PC-3 (cell line): ENCODE measurements at regions not wholly inside any gene's neighbourhood (a gene's known extent, or its start where the extent isn't known, plus 50 kb on each side); places are given as distances from the start of the nearest gene placed in this dataset.

Experiments
- ATAC-seq: fragments of 200-7000 bp; cut with Tn5 transposase; 2 replicates; pipeline ENCODE4 v1.9.1; 2020; ENCODE audit warnings: mild to moderate bottlenecking, moderate library complexity
- BruUV-seq: library from RNA; stranded (reverse); fragments of 400-500 nt; replicated peaks from 2 replicates; lab custom pipeline; 2021; lab: Mats Ljungman, UMichigan
- CTCF ChIA-PET: fragments of 300-600 bp; sonication (Branson Sonifier 250); formaldehyde crosslinking; loops from one replicate; lab custom pipeline; 2022; ENCODE audit warnings: antibody characterized with exemption; lab: Charles Lee
- POLR2A ChIA-PET: fragments of 300-600 bp; sonication (Branson Sonifier 250); formaldehyde crosslinking; loops from one replicate; lab custom pipeline; 2022; ENCODE audit warnings: antibody characterized with exemption; ENCODE audit not compliant: unreplicated experiment; lab: Charles Lee
- DNase-seq: peaks from one replicate; pipeline ENCODE4 v3.0.0-alpha.2; 2015
- H2AFZ ChIP-seq: fragments of 300-600 bp; sonication (generic); 2 replicates; pipeline ENCODE4 v1.6.0; 2016; ENCODE audit warnings: antibody characterized with exemption, low read length
- H3F3A ChIP-seq: fragments of 300-600 bp; sonication (generic); one replicate; pipeline ENCODE4 v1.6.0; 2017; ENCODE audit warnings: antibody characterized with exemption, low read length, control low read depth, mild to moderate bottlenecking; ENCODE audit not compliant: unreplicated experiment
- H3K27ac ChIP-seq: fragments of 300-600 bp; sonication (generic); 2 replicates; pipeline ENCODE4 v1.5.1; 2016; ENCODE audit warnings: mild to moderate bottlenecking, low read length
- H3K27me3 ChIP-seq: fragments of 300-600 bp; sonication (generic); 2 replicates; pipeline ENCODE4 v1.6.1; 2016; ENCODE audit warnings: low read length, mixed read lengths
- H3K36me3 ChIP-seq: fragments of 300-600 bp; sonication (generic); 2 replicates; pipeline ENCODE4 v1.6.1; 2016; ENCODE audit warnings: low read depth, mixed run types, low read length, mixed read lengths
- H3K4me1 ChIP-seq: fragments of 300-600 bp; sonication (generic); 2 replicates; pipeline ENCODE4 v1.5.1; 2016; ENCODE audit warnings: low read length; ENCODE audit not compliant: insufficient read depth
- H3K4me2 ChIP-seq: fragments of 300-600 bp; sonication (generic); 2 replicates; pipeline ENCODE4 v1.6.0; 2016; ENCODE audit warnings: low read length
- H3K4me3 ChIP-seq: fragments of 300-600 bp; sonication (generic); 2 replicates; pipeline ENCODE4 v1.5.1; 2016; ENCODE audit warnings: mild to moderate bottlenecking, low read length, mixed read lengths
- H3K79me2 ChIP-seq: fragments of 300-600 bp; sonication (generic); 2 replicates; pipeline ENCODE4 v1.6.1; 2017; ENCODE audit warnings: low read length, mixed read lengths
- H3K9ac ChIP-seq: fragments of 300-600 bp; sonication (generic); 2 replicates; pipeline ENCODE4 v1.6.0; 2016; ENCODE audit warnings: mild to moderate bottlenecking, low read length
- H3K9me2 ChIP-seq: fragments of 300-600 bp; sonication (generic); replicated peaks from 2 replicates; pipeline ENCODE4 v1.6.1; 2016; ENCODE audit warnings: mixed run types, low read length, mixed read lengths
- H3K9me3 ChIP-seq: fragments of 300-600 bp; sonication (generic); 2 replicates; pipeline ENCODE4 v1.6.1; 2016; ENCODE audit warnings: low read length, mixed read lengths
- H4K20me1 ChIP-seq: fragments of 300-600 bp; sonication (generic); 2 replicates; pipeline ENCODE4 v1.6.1; 2016; ENCODE audit warnings: low read length, mixed read lengths
- EZH2 ChIP-seq: fragments of 300-600 bp; sonication (generic); IDR thresholded peaks from one replicate; pipeline ENCODE4 v1.6.1; 2017; ENCODE audit warnings: antibody characterized with exemption, mild to moderate bottlenecking, low read length; ENCODE audit not compliant: unreplicated experiment
- EZH2phosphoT487 ChIP-seq: fragments of 300-600 bp; sonication (generic); IDR thresholded peaks from 2 replicates; pipeline ENCODE4 v1.6.1; 2018; ENCODE audit warnings: mild to moderate bottlenecking, antibody characterized with exemption, low read length, borderline replicate concordance
- intact Hi-C: fragments of 100-400 bp; cut with micrococcal nuclease; formaldehyde crosslinking; loops from 2 replicates; pipeline ENCODE4 v1.9.0; 2023
- TF ChIP-seq, protein P1 (sequence below): fragments of 300-600 bp; sonication (generic); conservative IDR thresholded peaks from 2 replicates; pipeline ENCODE4 v1.5.1; 2017; ENCODE audit warnings: antibody characterized with exemption, low read depth, mild to moderate bottlenecking, low read length

DNA sequence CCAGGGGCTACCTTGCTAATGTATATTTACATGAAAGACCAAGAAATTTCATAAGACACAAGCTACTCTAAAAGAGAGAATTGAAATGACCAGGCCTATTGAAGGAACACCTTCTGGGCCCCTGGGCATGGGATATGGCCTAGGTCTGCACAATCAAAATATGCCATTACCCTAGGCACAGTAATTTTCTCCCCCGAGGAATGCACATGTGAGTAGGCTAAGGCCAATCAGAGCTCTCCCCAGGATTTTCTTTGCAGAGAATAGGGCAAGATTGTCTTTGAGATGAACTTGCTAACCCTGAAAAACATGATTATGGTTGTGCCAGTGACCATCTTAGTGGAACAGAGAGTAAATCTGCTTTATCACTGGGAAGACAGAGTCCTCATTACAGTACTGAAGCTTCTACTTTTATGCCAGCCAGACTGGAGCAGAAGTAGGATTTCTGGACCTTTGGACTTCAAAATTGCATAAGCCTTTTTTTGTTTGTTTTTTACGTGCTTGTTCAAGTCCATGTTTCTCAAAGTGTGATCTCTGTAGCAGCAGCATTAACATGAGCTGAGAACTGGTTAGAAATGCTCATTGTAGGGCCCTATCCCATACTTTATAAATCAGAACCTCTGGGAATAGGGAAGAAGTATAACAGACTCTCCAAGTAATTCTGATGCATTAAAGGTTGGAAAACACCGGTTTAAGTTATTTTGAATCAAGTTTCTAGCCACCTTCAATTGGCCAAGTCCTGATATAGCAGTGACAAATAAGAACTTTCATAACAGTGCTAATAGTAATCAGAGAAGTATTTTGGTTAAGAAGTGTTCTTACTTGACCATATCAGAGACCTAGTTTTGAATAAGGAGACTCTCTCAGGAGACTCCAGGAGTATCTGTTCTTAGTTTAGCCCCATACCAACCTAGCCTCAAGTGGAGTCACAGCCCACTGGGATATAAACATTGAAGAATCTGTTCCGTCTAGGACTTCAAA, 112.9 kb downstream of the LMO3 start:
- BruUV-seq = no TSS peak
- H3K9me3 ChIP-seq = no peaks in the 10 kb centered on the region
- H3K27ac ChIP-seq = no peak overlapping the region
- no peak overlapping the region for H3K4me2 ChIP-seq
- CTCF ChIA-PET = no interaction called here
- no peak overlapping the region for H3K4me3 ChIP-seq
- H3K9ac ChIP-seq = no peak overlapping the region
- no peaks in the 10 kb centered on the region for H3K36me3 ChIP-seq
- no peaks in the 10 kb centered on the region for H3K79me2 ChIP-seq
- no peaks in the 10 kb centered on the region for H3K4me1 ChIP-seq
- no peaks in the 10 kb centered on the region for H4K20me1 ChIP-seq
- no peak overlapping the region for H2AFZ ChIP-seq
- H3K27me3 ChIP-seq = no peaks in the 10 kb centered on the region
- intact Hi-C loops = no loop called here
- TF ChIP-seq, protein P1, sequence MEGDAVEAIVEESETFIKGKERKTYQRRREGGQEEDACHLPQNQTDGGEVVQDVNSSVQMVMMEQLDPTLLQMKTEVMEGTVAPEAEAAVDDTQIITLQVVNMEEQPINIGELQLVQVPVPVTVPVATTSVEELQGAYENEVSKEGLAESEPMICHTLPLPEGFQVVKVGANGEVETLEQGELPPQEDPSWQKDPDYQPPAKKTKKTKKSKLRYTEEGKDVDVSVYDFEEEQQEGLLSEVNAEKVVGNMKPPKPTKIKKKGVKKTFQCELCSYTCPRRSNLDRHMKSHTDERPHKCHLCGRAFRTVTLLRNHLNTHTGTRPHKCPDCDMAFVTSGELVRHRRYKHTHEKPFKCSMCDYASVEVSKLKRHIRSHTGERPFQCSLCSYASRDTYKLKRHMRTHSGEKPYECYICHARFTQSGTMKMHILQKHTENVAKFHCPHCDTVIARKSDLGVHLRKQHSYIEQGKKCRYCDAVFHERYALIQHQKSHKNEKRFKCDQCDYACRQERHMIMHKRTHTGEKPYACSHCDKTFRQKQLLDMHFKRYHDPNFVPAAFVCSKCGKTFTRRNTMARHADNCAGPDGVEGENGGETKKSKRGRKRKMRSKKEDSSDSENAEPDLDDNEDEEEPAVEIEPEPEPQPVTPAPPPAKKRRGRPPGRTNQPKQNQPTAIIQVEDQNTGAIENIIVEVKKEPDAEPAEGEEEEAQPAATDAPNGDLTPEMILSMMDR = no peak
- TF ChIP-seq EZH2 (no peak), EZH2phosphoT487 (no peak)
- POLR2A ChIA-PET = no interaction called here
- DNase-seq (no peak), ATAC-seq (no peak)
- no peaks in the 10 kb centered on the region for H3K9me2 ChIP-seq
- no peaks in the 10 kb centered on the region for H3F3A ChIP-seq

DNA sequence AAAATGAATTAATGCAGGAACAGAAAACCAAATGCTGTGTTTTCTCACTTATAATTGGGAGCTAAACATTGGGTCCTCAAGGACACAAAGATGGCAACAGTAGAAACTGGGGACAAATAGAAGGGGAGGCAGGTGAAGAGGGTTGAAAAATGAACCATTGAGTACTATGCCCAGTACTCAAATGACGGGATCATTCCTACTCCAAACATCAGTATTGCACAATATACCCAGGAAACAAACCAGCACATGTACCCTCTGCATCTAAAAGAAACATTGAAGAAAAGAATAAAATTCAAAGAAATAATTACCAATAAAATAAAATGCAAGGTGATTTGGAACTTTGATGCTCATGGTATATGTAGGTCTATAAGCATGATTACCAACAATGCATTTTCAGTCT, 110.8 kb downstream of the LMO3 start:
- no peaks in the 10 kb centered on the region for H3K79me2 ChIP-seq

More for the DNA sequence above, 110.8 kb downstream of the LMO3 start:
- Histone ChIP-seq H3F3A (no peaks in the 10 kb centered on the region), H2AFZ (no peak overlapping the region), H3K9me3 (no peaks in the 10 kb centered on the region), H3K9ac (no peak overlapping the region), H3K27ac (no peak overlapping the region), H3K9me2 (no peaks in the 10 kb centered on the region), H3K36me3 (no peaks in the 10 kb centered on the region), H3K27me3 (no peaks in the 10 kb centered on the region), H3K4me1 (no peaks in the 10 kb centered on the region), H3K4me3 (no peak overlapping the region), H4K20me1 (no peaks in the 10 kb centered on the region), H3K4me2 (no peak overlapping the region)
- no TSS peak for BruUV-seq
- ChIA-PET CTCF (no interaction called here), POLR2A (no interaction called here)
- ATAC-seq (no peak), DNase-seq (no peak)
- intact Hi-C loops = no loop called here
- TF ChIP-seq EZH2phosphoT487 (no peak), EZH2 (no peak)
- TF ChIP-seq, protein P1 = no peak
